ENCODE measurements at regions not wholly inside any gene's neighbourhood (a gene's known extent, or its start where the extent isn't known, plus 50 kb on each side); places are given as distances from the start of the nearest gene placed in this dataset.

DNA sequence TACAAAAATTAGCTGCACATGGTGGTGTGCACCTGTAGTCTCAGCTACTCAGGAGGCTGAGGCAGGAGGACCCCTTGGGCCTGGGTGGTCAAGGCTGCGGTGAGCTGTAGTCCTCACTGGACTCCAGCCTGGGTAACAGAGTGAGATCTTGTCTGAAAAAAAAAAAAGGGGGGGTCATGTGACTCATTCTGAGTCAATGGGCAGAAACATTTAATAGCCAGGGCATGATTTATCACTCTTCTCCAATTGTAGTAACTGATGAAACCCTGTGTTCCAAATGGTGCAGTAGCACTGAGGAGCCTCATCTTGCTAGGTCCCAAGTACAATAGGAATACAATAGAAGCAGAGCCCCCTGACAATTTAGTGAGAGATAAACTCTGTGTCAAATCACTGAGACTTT is 78.9 kb upstream of the CCDC68 start:
- TF ChIP-seq CTCF (optimal IDR thresholded peaks at IDR 0.05 in 1 of 3, IDR thresholded peaks at IDR 0.05 in 1 of 3, conservative IDR thresholded peaks at IDR 0.05 in 1 of 3; ENCODE audit: extremely low read depth in 1 of 3, insufficient read depth in 2 of 3, low read length in 3 of 3) (no peak), EZH2 (IDR thresholded peaks at IDR 0.05; ENCODE audit: low read length) (no peak)
- dilution Hi-C loops (cut with MboI; ENCODE audit: extremely low pct_ligation_motif_present, low sequenced_read_pairs), result no loop called here
- H3K4me2 ChIP-seq (ENCODE audit: control insufficient read depth, extremely low read depth, insufficient read depth, low read depth, low read length), result no peak overlapping the region
- H2AFZ ChIP-seq (ENCODE audit: control insufficient read depth, low read length), result no peak overlapping the region
- no peak overlapping the region for H3K9ac ChIP-seq (ENCODE audit: control insufficient read depth, extremely low read depth, insufficient read depth, low read length)
- H3K9me1 ChIP-seq (ENCODE audit: control insufficient read depth, extremely low read depth, insufficient read depth, low read length), result no peaks in the 10 kb centered on the region
- H3K9me3 ChIP-seq (ENCODE audit: control insufficient read depth, low read depth, low read length), result no peaks in the 10 kb centered on the region
- H3K79me2 ChIP-seq (ENCODE audit: control insufficient read depth, insufficient read depth, low read length), result no peaks in the 10 kb centered on the region
- no peaks in the 10 kb centered on the region for H4K20me1 ChIP-seq (ENCODE audit: control insufficient read depth, extremely low read depth, insufficient read depth, low read length)
- no peaks in the 10 kb centered on the region for H3K4me1 ChIP-seq (ENCODE audit: control insufficient read depth, extremely low read depth, insufficient read depth, low read length)
- H3K27me3 ChIP-seq (ENCODE audit: control insufficient read depth, extremely low read depth, insufficient read depth, low read length), result peaks cover 3% of the 10 kb centered on the region
- FAIRE-seq (no peak), DNase-seq (ENCODE audit: low read depth, low spot score) (no peak)
- H3K4me3 ChIP-seq (ENCODE audit: control insufficient read depth in 2 of 3, extremely low read depth in 1 of 3, insufficient read depth in 2 of 3, low read depth in 1 of 3, low read length in 3 of 3), result no peak overlapping the region
- H3K27ac ChIP-seq (ENCODE audit: control insufficient read depth, insufficient read depth, low read length), result no peak overlapping the region
- H3K36me3 ChIP-seq (ENCODE audit: control insufficient read depth in 2 of 2, extremely low read depth in 1 of 2, insufficient read depth in 2 of 2, low read length in 2 of 2), result no peaks in the 10 kb centered on the region

- H3K79me2 ChIP-seq (ENCODE audit: control insufficient read depth, insufficient read depth, low read length), result no peaks in the 10 kb centered on the region
- no peak overlapping the region for H3K9ac ChIP-seq (ENCODE audit: control insufficient read depth, extremely low read depth, insufficient read depth, low read length)
- no peak for FAIRE-seq
- no peaks in the 10 kb centered on the region for H3K9me1 ChIP-seq (ENCODE audit: control insufficient read depth, extremely low read depth, insufficient read depth, low read length)
- H3K4me3 ChIP-seq (ENCODE audit: control insufficient read depth in 2 of 3, extremely low read depth in 1 of 3, insufficient read depth in 2 of 3, low read depth in 1 of 3, low read length in 3 of 3), result no peak overlapping the region
- H4K20me1 ChIP-seq (ENCODE audit: control insufficient read depth, extremely low read depth, insufficient read depth, low read length), result no peaks in the 10 kb centered on the region
- peaks cover 7% of the 10 kb centered on the region for H3K27me3 ChIP-seq (ENCODE audit: control insufficient read depth, extremely low read depth, insufficient read depth, low read length)
- H3K4me2 ChIP-seq (ENCODE audit: control insufficient read depth, extremely low read depth, insufficient read depth, low read depth, low read length), result no peak overlapping the region
- DNase-seq (ENCODE audit: low read depth, low spot score), result no peak
- H3K4me1 ChIP-seq (ENCODE audit: control insufficient read depth, extremely low read depth, insufficient read depth, low read length), result no peaks in the 10 kb centered on the region
- H3K36me3 ChIP-seq (ENCODE audit: control insufficient read depth in 2 of 2, extremely low read depth in 1 of 2, insufficient read depth in 2 of 2, low read length in 2 of 2), result no peaks in the 10 kb centered on the region
- H3K27ac ChIP-seq (ENCODE audit: control insufficient read depth, insufficient read depth, low read length), result no peak overlapping the region
- TF ChIP-seq EZH2 (IDR thresholded peaks at IDR 0.05; ENCODE audit: low read length) (no peak), CTCF (optimal IDR thresholded peaks at IDR 0.05 in 1 of 3, IDR thresholded peaks at IDR 0.05 in 1 of 3, conservative IDR thresholded peaks at IDR 0.05 in 1 of 3; ENCODE audit: extremely low read depth in 1 of 3, insufficient read depth in 2 of 3, low read length in 3 of 3) (no peak)
- dilution Hi-C loops (cut with MboI; ENCODE audit: extremely low pct_ligation_motif_present, low sequenced_read_pairs), result no loop called here
- H2AFZ ChIP-seq (ENCODE audit: control insufficient read depth, low read length), result no peak overlapping the region
- H3K9me3 ChIP-seq (ENCODE audit: control insufficient read depth, low read depth, low read length), result no peaks in the 10 kb centered on the region
Measured at GRCh38 chr18:55034742-55035141, 75.5 kb upstream of the CCDC68 start.
